Breast epithelium (tissue), 4 donors: ENCODE measurements at regions not wholly inside any gene's neighbourhood (a gene's known extent, or its start where the extent isn't known, plus 50 kb on each side); places are given as distances from the start of the nearest gene placed in this dataset.
"Not testable (repeated sequence)": the region's sequence is repeated elsewhere in the genome, so short reads cannot be mapped to it uniquely, and the experiment has no call there.

Source experiments
- DNase-seq, 2 donors: peaks; one replicate each; pipeline ENCODE4 v3.0.0-alpha.2; 2019; ENCODE audit warnings: low spot score in 2 of 2
- H3K27ac ChIP-seq, 2 donors: fragments of 200-600 bp; sonication (generic) in 1 of 2; one replicate each; pipeline ENCODE4 v1.5.1; 2016 to 2019; ENCODE audit warnings: mild to moderate bottlenecking in 1 of 2
- H3K27me3 ChIP-seq, 2 donors: fragments of 200-600 bp; sonication (generic) in 1 of 2; one replicate each; pipeline versions ENCODE4 v1.5.1 to v1.6.0; 2017 to 2019; ENCODE audit warnings: control low read depth in 1 of 2, mild to moderate bottlenecking in 1 of 2
- H3K36me3 ChIP-seq: fragments of 200-600 bp; one replicate; pipeline ENCODE4 v1.5.1; 2019
- H3K4me1 ChIP-seq, 2 donors: fragments of 200-600 bp; sonication (generic); one replicate each; pipeline ENCODE4 v1.5.1; 2016 to 2019; ENCODE audit warnings: control low read depth in 1 of 2
- H3K4me3 ChIP-seq, 3 donors: fragments of 200-600 bp; sonication (generic); 1 replicate in 2 of 3; 2 replicates in 1 of 3; pipeline ENCODE4 v1.5.1; 2016 to 2019; ENCODE audit warnings: mild to moderate bottlenecking in 3 of 3, moderate library complexity in 2 of 3
- H3K9me3 ChIP-seq, 2 donors: fragments of 200-600 bp; sonication (generic) in 1 of 2; one replicate each; pipeline ENCODE4 v1.5.1; 2016 to 2019; ENCODE audit warnings: control low read depth in 1 of 2
- CTCF ChIP-seq, 3 donors: fragments of 450-650 bp; IDR thresholded peaks; one replicate each; pipeline ENCODE4 v1.5.1; 2016 to 2017; ENCODE audit warnings: antibody characterized with exemption in 3 of 3, mild to moderate bottlenecking in 3 of 3, moderate library complexity in 3 of 3
- POLR2A ChIP-seq: fragments of 450-650 bp; IDR thresholded peaks from one replicate; pipeline ENCODE4 v1.6.1; 2016; ENCODE audit warnings: antibody characterized with exemption, mild to moderate bottlenecking, moderate library complexity
- POLR2AphosphoS5 ChIP-seq, 3 donors: sonication (generic); formaldehyde crosslinking; IDR thresholded peaks; one replicate each; pipeline ENCODE4 v1.6.1; 2017; ENCODE audit warnings: antibody characterized with exemption in 3 of 3
- intact Hi-C: fragments of 100-400 bp; cut with DNase I; formaldehyde crosslinking; loops from one replicate; pipeline ENCODE4 v1.15.1; 2023; ENCODE audit warnings: low total_unique reads

GRCh38 chr16:54734156-54734555, 196.5 kb upstream of the IRX5 start:
- no peak overlapping the region for H3K4me3 ChIP-seq
- no peak for DNase-seq
- intact Hi-C loops = no loop called here
- no peaks in the 10 kb centered on the region for H3K36me3 ChIP-seq
- H3K4me1 ChIP-seq = no peaks in the 10 kb centered on the region
- no peaks in the 10 kb centered on the region for H3K27me3 ChIP-seq
- H3K27ac ChIP-seq = no peak overlapping the region
- H3K9me3 ChIP-seq = no peaks in the 10 kb centered on the region
- no peak for TF ChIP-seq POLR2AphosphoS5 (IDR thresholded peaks at IDR 0.05)
- TF ChIP-seq POLR2A = no peak
- TF ChIP-seq CTCF (IDR thresholded peaks at IDR 0.05) = no peak

- DNase-seq, H3K27ac ChIP-seq, H3K4me3 ChIP-seq, intact Hi-C loops, H3K9me3 ChIP-seq, H3K36me3 ChIP-seq, H3K27me3 ChIP-seq, H3K4me1 ChIP-seq: not testable (repeated sequence)
These were observed 203.0 kb upstream of the IRX5 start for GRCh38 chr16:54727696-54728095.

GRCh38 chr16:54724346-54724925, 206.2 kb upstream of the IRX5 start:
- intact Hi-C loops = no loop called here
- no peak for DNase-seq
- H3K4me1 ChIP-seq = no peaks in the 10 kb centered on the region
- no peak overlapping the region for H3K27ac ChIP-seq
- H3K9me3 ChIP-seq = no peaks in the 10 kb centered on the region
- no peaks in the 10 kb centered on the region for H3K27me3 ChIP-seq
- H3K36me3 ChIP-seq = no peaks in the 10 kb centered on the region
- TF ChIP-seq POLR2A = no peak
- TF ChIP-seq CTCF (IDR thresholded peaks at IDR 0.05) = no peak
- no peak for TF ChIP-seq POLR2AphosphoS5 (IDR thresholded peaks at IDR 0.05)
- H3K4me3 ChIP-seq = no peak overlapping the region

- H3K4me3 ChIP-seq = no peak overlapping the region
- H3K27me3 ChIP-seq = no peaks in the 10 kb centered on the region
- H3K4me1 ChIP-seq = no peaks in the 10 kb centered on the region
- H3K9me3 ChIP-seq = no peaks in the 10 kb centered on the region
- intact Hi-C loops = no loop called here
- no peak for DNase-seq
- TF ChIP-seq POLR2AphosphoS5 (IDR thresholded peaks at IDR 0.05) (no peak), POLR2A (no peak), CTCF (IDR thresholded peaks at IDR 0.05) (no peak)
- no peaks in the 10 kb centered on the region for H3K36me3 ChIP-seq
- H3K27ac ChIP-seq = no peak overlapping the region
These were observed 208.4 kb upstream of the IRX5 start for GRCh38 chr16:54722210-54722676.

GRCh38 chr16:54720259-54720658, 210.4 kb upstream of the IRX5 start:
- Histone ChIP-seq H3K27ac (no peak overlapping the region), H3K36me3 (no peaks in the 10 kb centered on the region), H3K4me1 (no peaks in the 10 kb centered on the region), H3K9me3 (no peaks in the 10 kb centered on the region), H3K4me3 (no peak overlapping the region), H3K27me3 (no peaks in the 10 kb centered on the region)
- intact Hi-C loops = no loop called here
- DNase-seq = no peak
- no peak for TF ChIP-seq POLR2A
- no peak for TF ChIP-seq CTCF (IDR thresholded peaks at IDR 0.05)
- no peak for TF ChIP-seq POLR2AphosphoS5 (IDR thresholded peaks at IDR 0.05)

GRCh38 chr16:54719624-54720023, 211.0 kb upstream of the IRX5 start:
- Histone ChIP-seq H3K4me1 (no peaks in the 10 kb centered on the region), H3K9me3 (no peaks in the 10 kb centered on the region), H3K27ac (no peak overlapping the region), H3K36me3 (no peaks in the 10 kb centered on the region), H3K4me3 (no peak overlapping the region), H3K27me3 (no peaks in the 10 kb centered on the region)
- DNase-seq = no peak
- intact Hi-C loops = no loop called here
- no peak for TF ChIP-seq POLR2AphosphoS5 (IDR thresholded peaks at IDR 0.05)
- no peak for TF ChIP-seq CTCF (IDR thresholded peaks at IDR 0.05)
- TF ChIP-seq POLR2A = no peak
